ENCODE measurements at regions not wholly inside any gene's neighbourhood (a gene's known extent, or its start where the extent isn't known, plus 50 kb on each side); places are given as distances from the start of the nearest gene placed in this dataset.

GRCh38 chr13:84616864-84617263 lies 734.6 kb upstream of the SLITRK1 start:
- DNase-seq (ENCODE audit: low read depth in 1 of 2, low spot score in 1 of 2): no peak
- TF ChIP-seq REST (IDR thresholded peaks at IDR 0.05; ENCODE audit: insufficient replicate concordance, low read depth): no peak
- TF ChIP-seq GABPA (IDR thresholded peaks at IDR 0.05; ENCODE audit: low read depth): no peak
- no peak for TF ChIP-seq CTCF (IDR thresholded peaks at IDR 0.05; ENCODE audit: insufficient read depth, low read length)
- TF ChIP-seq SPI1 (IDR thresholded peaks at IDR 0.05; ENCODE audit: borderline replicate concordance, low read depth): no peak
- TF ChIP-seq POLR2AphosphoS5 (IDR thresholded peaks at IDR 0.05; ENCODE audit: low read depth): no peak
- no peak overlapping the region for H3K4me3 ChIP-seq (replicated peaks; ENCODE audit: insufficient read depth, low read length)
- H3K27me3 ChIP-seq (ENCODE audit: insufficient read depth, poor library complexity, severe bottlenecking): no peaks in the 10 kb centered on the region
- no peak overlapping the region for H3K27ac ChIP-seq (replicated peaks)

- H3K27me3 ChIP-seq (ENCODE audit: insufficient read depth, poor library complexity, severe bottlenecking): no peaks in the 10 kb centered on the region
- no peak for TF ChIP-seq POLR2AphosphoS5 (IDR thresholded peaks at IDR 0.05; ENCODE audit: low read depth)
- no peak for TF ChIP-seq REST (IDR thresholded peaks at IDR 0.05; ENCODE audit: insufficient replicate concordance, low read depth)
- TF ChIP-seq SPI1 (IDR thresholded peaks at IDR 0.05; ENCODE audit: borderline replicate concordance, low read depth): no peak
- no peak overlapping the region for H3K27ac ChIP-seq (replicated peaks)
- DNase-seq (ENCODE audit: low read depth in 1 of 2, low spot score in 1 of 2): no peak
- no peak overlapping the region for H3K4me3 ChIP-seq (replicated peaks; ENCODE audit: insufficient read depth, low read length)
Measured at GRCh38 chr13:84609716-84610115, 727.4 kb upstream of the SLITRK1 start.

- Histone ChIP-seq H3K27me3 (ENCODE audit: insufficient read depth, poor library complexity, severe bottlenecking) (no peaks in the 10 kb centered on the region), H3K27ac (replicated peaks) (no peak overlapping the region), H3K4me3 (replicated peaks; ENCODE audit: insufficient read depth, low read length) (no peak overlapping the region)
- no peak for TF ChIP-seq SPI1 (IDR thresholded peaks at IDR 0.05; ENCODE audit: borderline replicate concordance, low read depth)
- no peak for TF ChIP-seq CTCF (IDR thresholded peaks at IDR 0.05; ENCODE audit: insufficient read depth, low read length)
- TF ChIP-seq REST (IDR thresholded peaks at IDR 0.05; ENCODE audit: insufficient replicate concordance, low read depth): no peak
- TF ChIP-seq POLR2AphosphoS5 (IDR thresholded peaks at IDR 0.05; ENCODE audit: low read depth): no peak
- TF ChIP-seq GABPA (IDR thresholded peaks at IDR 0.05; ENCODE audit: low read depth): no peak
- DNase-seq (ENCODE audit: low read depth in 1 of 2, low spot score in 1 of 2): no peak
Measured at GRCh38 chr13:84607261-84608013, 725.2 kb upstream of the SLITRK1 start.
